Hepatocyte (in vitro differentiated cells): ENCODE measurements at regions not wholly inside any gene's neighbourhood (a gene's known extent, or its start where the extent isn't known, plus 50 kb on each side); places are given as distances from the start of the nearest gene placed in this dataset.

Experiments used
- CTCF ChIP-seq: fragments of 200-600 bp; sonication (generic); IDR thresholded peaks from 2 replicates; pipeline ENCODE4 v1.5.1; 2016; ENCODE audit warnings: antibody characterized with exemption, mild to moderate bottlenecking; ENCODE audit not compliant: poor library complexity
- EZH2 ChIP-seq: fragments of 200-600 bp; sonication (generic); IDR thresholded peaks from 2 replicates; pipeline ENCODE4 v1.6.1; 2016; ENCODE audit warnings: antibody characterized with exemption, mild to moderate bottlenecking, borderline replicate concordance
- EZH2phosphoT487 ChIP-seq: fragments of 200-600 bp; sonication (generic); IDR thresholded peaks from one replicate; pipeline ENCODE4 v1.6.1; 2018; ENCODE audit warnings: antibody characterized with exemption, mild to moderate bottlenecking, low read depth, moderate library complexity; ENCODE audit not compliant: unreplicated experiment, severe bottlenecking

- TF ChIP-seq CTCF (no peak), EZH2phosphoT487 (no peak), EZH2 (no peak)
These were observed 77.9 kb upstream of the ZNF804A start for GRCh38 chr2:184520441-184520840.
